DND-41 (cell line): ENCODE measurements at regions not wholly inside any gene's neighbourhood (a gene's known extent, or its start where the extent isn't known, plus 50 kb on each side); places are given as distances from the start of the nearest gene placed in this dataset.

ENCODE experiments used
- ATAC-seq: fragments of 200-7000 bp; cut with Tn5 transposase; 3 replicates; pipeline ENCODE4 v1.9.1; 2021; ENCODE audit warnings: low read depth; ENCODE audit not compliant: insufficient read depth
- DNase-seq: peaks from one replicate; pipeline ENCODE4 v3.0.0-alpha.2; 2020
- H2AFZ ChIP-seq: 2 replicates; pipeline ENCODE4 v1.6.0; 2012; ENCODE audit warnings: low read depth, low read length
- H3K27ac ChIP-seq: 2 replicates; pipeline ENCODE4 v1.5.1; 2012; ENCODE audit warnings: low read length, inconsistent platforms
- H3K27me3 ChIP-seq: fragments of 200-600 bp; sonication (generic); 2 replicates; pipeline ENCODE4 v1.6.0; 2012; ENCODE audit warnings: low read length, mild to moderate bottlenecking, inconsistent platforms; ENCODE audit not compliant: insufficient read depth, poor library complexity
- H3K36me3 ChIP-seq: 2 replicates; pipeline ENCODE4 v1.5.1; 2012; ENCODE audit warnings: low read length, inconsistent platforms; ENCODE audit not compliant: insufficient read depth
- H3K4me1 ChIP-seq: 2 replicates; pipeline ENCODE4 v1.5.1; 2012; ENCODE audit warnings: mild to moderate bottlenecking, low read length; ENCODE audit not compliant: insufficient read depth
- H3K4me2 ChIP-seq: 2 replicates; pipeline ENCODE4 v1.6.0; 2012; ENCODE audit warnings: mild to moderate bottlenecking, moderate library complexity, low read length, inconsistent platforms; ENCODE audit not compliant: insufficient read depth
- H3K4me3 ChIP-seq, 2 experiments: fragments of 200-600 bp in 1 of 2; shearing (Covaris generic) in 1 of 2; 2 replicates each; pipeline ENCODE4 v1.5.1; 2012 to 2016; ENCODE audit warnings: inconsistent platforms in 2 of 2, low read length in 2 of 2, mild to moderate bottlenecking in 2 of 2, low read depth in 1 of 2, moderate library complexity in 1 of 2
- H3K79me2 ChIP-seq: 2 replicates; pipeline ENCODE4 v1.6.0; 2012; ENCODE audit warnings: low read length, inconsistent platforms; ENCODE audit not compliant: insufficient read depth
- H3K9ac ChIP-seq: 2 replicates; pipeline ENCODE4 v1.6.0; 2012; ENCODE audit warnings: low read depth, mild to moderate bottlenecking, inconsistent platforms, low read length, moderate library complexity
- H3K9me3 ChIP-seq: 2 replicates; pipeline ENCODE4 v1.5.1; 2012; ENCODE audit warnings: low read length, moderate library complexity, mild to moderate bottlenecking, inconsistent platforms; ENCODE audit not compliant: insufficient read depth, severe bottlenecking
- H4K20me1 ChIP-seq: 2 replicates; pipeline ENCODE4 v1.6.0; 2012; ENCODE audit warnings: low read length; ENCODE audit not compliant: insufficient read depth
- CTCF ChIP-seq: IDR thresholded peaks from 2 replicates; pipeline ENCODE4 v1.5.1; 2012; ENCODE audit warnings: borderline replicate concordance, low read length, moderate library complexity, mild to moderate bottlenecking; ENCODE audit not compliant: poor library complexity, severe bottlenecking; ENCODE audit errors: extremely low read depth
- EZH2 ChIP-seq: IDR thresholded peaks from 3 replicates; pipeline ENCODE4 v1.6.1; 2012; ENCODE audit warnings: borderline replicate concordance, low read depth, mild to moderate bottlenecking, moderate library complexity, low read length, inconsistent platforms; ENCODE audit not compliant: severe bottlenecking

GRCh38 chr3:174685796-174686195, 173.3 kb upstream of the NAALADL2 start:
- Histone ChIP-seq H3K9me3 (no peaks in the 10 kb centered on the region), H2AFZ (no peak overlapping the region), H3K9ac (no peak overlapping the region), H3K4me2 (no peak overlapping the region), H3K27ac (no peak overlapping the region), H3K79me2 (no peaks in the 10 kb centered on the region), H3K27me3 (no peaks in the 10 kb centered on the region), H3K4me3 (no peak overlapping the region), H3K36me3 (no peaks in the 10 kb centered on the region), H4K20me1 (no peaks in the 10 kb centered on the region), H3K4me1 (no peaks in the 10 kb centered on the region)
- DNase-seq (no peak), ATAC-seq (no peak)
- no peak for TF ChIP-seq CTCF
- TF ChIP-seq EZH2: no peak

- no peak for TF ChIP-seq CTCF
- TF ChIP-seq EZH2: no peak
- Histone ChIP-seq H3K36me3 (no peaks in the 10 kb centered on the region), H3K79me2 (no peaks in the 10 kb centered on the region), H3K4me3 (no peak overlapping the region), H3K27me3 (no peaks in the 10 kb centered on the region), H3K27ac (no peak overlapping the region), H3K9ac (no peak overlapping the region), H4K20me1 (no peaks in the 10 kb centered on the region), H3K4me1 (no peaks in the 10 kb centered on the region), H3K9me3 (no peaks in the 10 kb centered on the region), H2AFZ (no peak overlapping the region), H3K4me2 (no peak overlapping the region)
- DNase-seq (no peak), ATAC-seq (no peak)
These were observed 161.8 kb upstream of the NAALADL2 start for GRCh38 chr3:174697310-174697709.

GRCh38 chr3:174700736-174701135, 158.4 kb upstream of the NAALADL2 start:
- H3K27ac ChIP-seq: no peak overlapping the region
- no peak overlapping the region for H3K9ac ChIP-seq
- no peak for TF ChIP-seq CTCF
- TF ChIP-seq EZH2: no peak
- H3K4me3 ChIP-seq: no peak overlapping the region
- no peaks in the 10 kb centered on the region for H3K36me3 ChIP-seq
- H4K20me1 ChIP-seq: no peaks in the 10 kb centered on the region
- no peak for ATAC-seq
- no peak overlapping the region for H3K4me2 ChIP-seq
- DNase-seq: no peak
- no peaks in the 10 kb centered on the region for H3K79me2 ChIP-seq
- H3K9me3 ChIP-seq: no peaks in the 10 kb centered on the region
- no peaks in the 10 kb centered on the region for H3K27me3 ChIP-seq
- H3K4me1 ChIP-seq: no peaks in the 10 kb centered on the region
- H2AFZ ChIP-seq: no peak overlapping the region

- no peak overlapping the region for H3K9ac ChIP-seq
- no peaks in the 10 kb centered on the region for H3K9me3 ChIP-seq
- H3K4me1 ChIP-seq: no peaks in the 10 kb centered on the region
- H3K4me2 ChIP-seq: no peak overlapping the region
- ATAC-seq: no peak
- no peak overlapping the region for H3K27ac ChIP-seq
- no peak for DNase-seq
- no peak overlapping the region for H2AFZ ChIP-seq
- no peaks in the 10 kb centered on the region for H3K27me3 ChIP-seq
- TF ChIP-seq CTCF (no peak), EZH2 (no peak)
- H3K79me2 ChIP-seq: no peaks in the 10 kb centered on the region
- H3K4me3 ChIP-seq: no peak overlapping the region
- no peaks in the 10 kb centered on the region for H3K36me3 ChIP-seq
- H4K20me1 ChIP-seq: no peaks in the 10 kb centered on the region
These were observed 148.5 kb upstream of the NAALADL2 start for GRCh38 chr3:174710612-174711011.
